HG03520 (cell line): ENCODE measurements at regions not wholly inside any gene's neighbourhood (a gene's known extent, or its start where the extent isn't known, plus 50 kb on each side); places are given as distances from the start of the nearest gene placed in this dataset.
"Not testable (repeated sequence)": the region's sequence is repeated elsewhere in the genome, so short reads cannot be mapped to it uniquely, and the experiment has no call there.

Experiments
- ATAC-seq: cut with Tn5 transposase; IDR thresholded peaks from one replicate; pipeline ENCODE4 v1.9.1; 2021; ENCODE audit warnings: mild to moderate bottlenecking, moderate library complexity; ENCODE audit not compliant: unreplicated experiment

GRCh38 chr13:26482451-26483197 lies 74.9 kb upstream of the WASF3 start:
- ATAC-seq: peak; percentile 48

GRCh38 chr13:26483546-26483945 lies 73.9 kb upstream of the WASF3 start:
- ATAC-seq: no peak

GRCh38 chr13:26484196-26484595 lies 73.3 kb upstream of the WASF3 start:
- no peak for ATAC-seq

- ATAC-seq: no peak
These were observed 72.2 kb upstream of the WASF3 start for GRCh38 chr13:26485288-26485687.

GRCh38 chr13:26485786-26486185 lies 71.7 kb upstream of the WASF3 start:
- ATAC-seq: no peak

GRCh38 chr13:26486550-26486949 lies 70.9 kb upstream of the WASF3 start:
- ATAC-seq: no peak

GRCh38 chr13:26487781-26488180 lies 69.7 kb upstream of the WASF3 start:
- no peak for ATAC-seq

GRCh38 chr13:26488236-26489003 lies 69.1 kb upstream of the WASF3 start:
- no peak for ATAC-seq

- not testable (repeated sequence) for ATAC-seq
These were observed 65.2 kb upstream of the WASF3 start for GRCh38 chr13:26492301-26492700.

GRCh38 chr13:26494571-26495195 lies 62.8 kb upstream of the WASF3 start:
- no peak for ATAC-seq

GRCh38 chr13:26495750-26496149 lies 61.7 kb upstream of the WASF3 start:
- ATAC-seq: no peak

- no peak for ATAC-seq
These were observed 59.4 kb upstream of the WASF3 start for GRCh38 chr13:26497968-26498511.

- ATAC-seq: no peak
These were observed 58.6 kb upstream of the WASF3 start for GRCh38 chr13:26498656-26499601.

GRCh38 chr13:26500618-26501320 lies 56.7 kb upstream of the WASF3 start:
- no peak for ATAC-seq

- no peak for ATAC-seq
These were observed 55.8 kb upstream of the WASF3 start for GRCh38 chr13:26501641-26502040.

GRCh38 chr13:26502826-26503225 lies 54.7 kb upstream of the WASF3 start:
- no peak for ATAC-seq

GRCh38 chr13:26503826-26504594 lies 53.5 kb upstream of the WASF3 start:
- ATAC-seq: no peak
